M059J (cell line): ENCODE measurements at regions not wholly inside any gene's neighbourhood (a gene's known extent, or its start where the extent isn't known, plus 50 kb on each side); places are given as distances from the start of the nearest gene placed in this dataset.
"Not testable (repeated sequence)": the region's sequence is repeated elsewhere in the genome, so short reads cannot be mapped to it uniquely, and the experiment has no call there.

Source experiments
- DNase-seq: peaks from one replicate; pipeline ENCODE4 v3.0.0-alpha.2; 2012; ENCODE audit warnings: low read depth

GRCh38 chr17:22253007-22253406, 560.7 kb downstream of the KCNJ18 start:
- DNase-seq, result no peak

- DNase-seq, result no peak
These were observed 573.5 kb downstream of the KCNJ18 start for GRCh38 chr17:22265807-22266206.

GRCh38 chr17:22266231-22266630, 573.9 kb downstream of the KCNJ18 start:
- DNase-seq, result peak; percentile 1

- no peak for DNase-seq
These were observed 574.7 kb downstream of the KCNJ18 start for GRCh38 chr17:22267019-22267418.

- no peak for DNase-seq
These were observed 576.0 kb downstream of the KCNJ18 start for GRCh38 chr17:22268214-22268911.

GRCh38 chr17:22268912-22269220, 576.5 kb downstream of the KCNJ18 start:
- DNase-seq, result no peak

GRCh38 chr17:22270381-22270780, 578.1 kb downstream of the KCNJ18 start:
- DNase-seq, result no peak

GRCh38 chr17:22270809-22271208, 578.5 kb downstream of the KCNJ18 start:
- DNase-seq, result not testable (repeated sequence)

- DNase-seq, result no peak
These were observed 580.2 kb downstream of the KCNJ18 start for GRCh38 chr17:22272363-22273146.

- DNase-seq, result no peak
These were observed 581.0 kb downstream of the KCNJ18 start for GRCh38 chr17:22273308-22273707.

GRCh38 chr17:22277595-22277994, 585.3 kb downstream of the KCNJ18 start:
- DNase-seq, result no peak

GRCh38 chr17:22278302-22279275, 586.3 kb downstream of the KCNJ18 start:
- DNase-seq, result no peak

- DNase-seq, result no peak
These were observed 594.2 kb downstream of the KCNJ18 start for GRCh38 chr17:22286337-22287041.

- DNase-seq, result not testable (repeated sequence)
These were observed 606.2 kb downstream of the KCNJ18 start for GRCh38 chr17:22298484-22298951.

- DNase-seq, result no peak
These were observed 607.9 kb downstream of the KCNJ18 start for GRCh38 chr17:22300177-22300576.

GRCh38 chr17:22300731-22301352, 608.5 kb downstream of the KCNJ18 start:
- no peak for DNase-seq

- no peak for DNase-seq
These were observed 609.0 kb downstream of the KCNJ18 start for GRCh38 chr17:22301353-22301745.

- DNase-seq, result no peak
These were observed 610.8 kb downstream of the KCNJ18 start for GRCh38 chr17:22303096-22303495.

GRCh38 chr17:22303865-22304264, 611.5 kb downstream of the KCNJ18 start:
- no peak for DNase-seq

GRCh38 chr17:22304667-22305303, 612.5 kb downstream of the KCNJ18 start:
- DNase-seq, result no peak
